HEK293T (cell line): ENCODE measurements at regions not wholly inside any gene's neighbourhood (a gene's known extent, or its start where the extent isn't known, plus 50 kb on each side); places are given as distances from the start of the nearest gene placed in this dataset.
"Not testable (repeated sequence)": the region's sequence is repeated elsewhere in the genome, so short reads cannot be mapped to it uniquely, and the experiment has no call there.

Experiments used
- CTCF ChIA-PET: fragments of 350-600 bp; formaldehyde crosslinking; extraction: SDS; loops from one replicate; lab custom pipeline; 2021; ENCODE audit warnings: antibody characterized with exemption, inconsistent platforms; lab: Yijun Ruan, JAX
- POLR2A ChIA-PET: fragments of 350-600 bp; formaldehyde crosslinking; extraction: SDS; loops from one replicate; lab custom pipeline; 2020; ENCODE audit warnings: antibody characterized with exemption, inconsistent platforms; lab: Yijun Ruan, JAX
- DNase-seq: peaks from one replicate; pipeline ENCODE4 v3.0.0; 2012; ENCODE audit warnings: mixed read lengths; ENCODE audit errors: extremely low spot score
- ARNT ChIP-seq: fragments of 450-650 bp; IDR thresholded peaks from 2 replicates; pipeline ENCODE4 v1.6.1; 2017; ENCODE audit warnings: mild to moderate bottlenecking
- BHLHE40 ChIP-seq: fragments of 450-650 bp; IDR thresholded peaks from 2 replicates; pipeline ENCODE4 v1.6.1; 2016; ENCODE audit warnings: mild to moderate bottlenecking, moderate library complexity, borderline replicate concordance
- CTBP1 ChIP-seq: fragments of 450-650 bp; IDR thresholded peaks from 2 replicates; pipeline ENCODE4 v1.6.1; 2016; ENCODE audit warnings: borderline replicate concordance
- ELF4 ChIP-seq: fragments of 450-650 bp; IDR thresholded peaks from 2 replicates; pipeline ENCODE4 v1.6.1; 2017; ENCODE audit warnings: antibody characterized with exemption
- FOXA1 ChIP-seq: fragments of 450-650 bp; IDR thresholded peaks from 2 replicates; pipeline ENCODE4 v1.6.1; 2016; ENCODE audit warnings: mild to moderate bottlenecking
- FOXK2 ChIP-seq: fragments of 450-650 bp; IDR thresholded peaks from 2 replicates; pipeline ENCODE4 v1.6.1; 2016; ENCODE audit warnings: mild to moderate bottlenecking
- FOXM1 ChIP-seq: fragments of 450-650 bp; IDR thresholded peaks from 2 replicates; pipeline ENCODE4 v1.6.1; 2017; ENCODE audit warnings: mild to moderate bottlenecking, borderline replicate concordance
- HDGF ChIP-seq: fragments of 450-650 bp; IDR thresholded peaks from 2 replicates; pipeline ENCODE4 v1.6.1; 2017; ENCODE audit warnings: antibody characterized with exemption, borderline replicate concordance
- L3MBTL2 ChIP-seq: fragments of 450-650 bp; conservative IDR thresholded peaks from 2 replicates; pipeline ENCODE4 v1.6.1; 2016; ENCODE audit warnings: mild to moderate bottlenecking
- LEF1 ChIP-seq: fragments of 450-650 bp; IDR thresholded peaks from 2 replicates; pipeline ENCODE4 v1.6.1; 2017; ENCODE audit warnings: mild to moderate bottlenecking, borderline replicate concordance
- NFRKB ChIP-seq: fragments of 450-650 bp; IDR thresholded peaks from 2 replicates; pipeline ENCODE4 v1.6.1; 2016; ENCODE audit warnings: mild to moderate bottlenecking, moderate library complexity
- SP1 ChIP-seq: fragments of 450-650 bp; IDR thresholded peaks from 2 replicates; pipeline ENCODE4 v1.6.1; 2017
- SUZ12 ChIP-seq: fragments of 450-650 bp; IDR thresholded peaks from 2 replicates; pipeline ENCODE4 v1.6.1; 2016; ENCODE audit warnings: mild to moderate bottlenecking
- TARDBP ChIP-seq: fragments of 450-650 bp; IDR thresholded peaks from 2 replicates; pipeline ENCODE4 v1.6.1; 2016
- ZNF384 ChIP-seq: fragments of 450-650 bp; IDR thresholded peaks from 2 replicates; pipeline ENCODE4 v1.6.1; 2016
- TF ChIP-seq, protein P1 (sequence below): fragments of 450-650 bp; IDR thresholded peaks from 2 replicates; pipeline ENCODE4 v1.6.1; 2016

DNA sequence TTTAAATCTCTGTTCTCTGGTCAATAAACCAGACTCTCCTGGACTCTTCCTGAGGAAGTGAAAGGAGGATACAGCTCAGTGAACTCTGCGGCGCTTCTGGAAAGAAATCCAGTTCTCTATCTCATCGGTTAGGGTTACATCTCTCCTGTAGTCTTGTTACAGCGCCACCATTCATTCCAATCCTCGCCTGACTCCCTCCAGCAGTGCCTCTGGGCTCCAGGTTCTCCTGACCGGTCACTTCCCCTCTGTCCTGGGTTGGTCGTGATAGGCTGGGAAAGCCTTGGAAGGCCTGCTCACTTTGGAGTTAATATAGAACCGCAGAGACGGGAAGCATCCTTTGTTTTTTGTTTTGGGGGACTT is 97.0 kb upstream of the STOX2 start:
- ChIA-PET POLR2A (interaction anchor here (0.6 kb wide), 1 partner anchor 15 kb away, joined by 3 read pairs; no protein-coding TSS in a partner anchor), CTCF (no interaction called here)
- TF ChIP-seq L3MBTL2: no peak
- no peak for TF ChIP-seq TARDBP
- no peak for TF ChIP-seq FOXA1
- no peak for TF ChIP-seq SUZ12
- TF ChIP-seq, protein P1, sequence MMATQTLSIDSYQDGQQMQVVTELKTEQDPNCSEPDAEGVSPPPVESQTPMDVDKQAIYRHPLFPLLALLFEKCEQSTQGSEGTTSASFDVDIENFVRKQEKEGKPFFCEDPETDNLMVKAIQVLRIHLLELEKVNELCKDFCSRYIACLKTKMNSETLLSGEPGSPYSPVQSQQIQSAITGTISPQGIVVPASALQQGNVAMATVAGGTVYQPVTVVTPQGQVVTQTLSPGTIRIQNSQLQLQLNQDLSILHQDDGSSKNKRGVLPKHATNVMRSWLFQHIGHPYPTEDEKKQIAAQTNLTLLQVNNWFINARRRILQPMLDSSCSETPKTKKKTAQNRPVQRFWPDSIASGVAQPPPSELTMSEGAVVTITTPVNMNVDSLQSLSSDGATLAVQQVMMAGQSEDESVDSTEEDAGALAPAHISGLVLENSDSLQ: no peak
- no peak for DNase-seq

DNA sequence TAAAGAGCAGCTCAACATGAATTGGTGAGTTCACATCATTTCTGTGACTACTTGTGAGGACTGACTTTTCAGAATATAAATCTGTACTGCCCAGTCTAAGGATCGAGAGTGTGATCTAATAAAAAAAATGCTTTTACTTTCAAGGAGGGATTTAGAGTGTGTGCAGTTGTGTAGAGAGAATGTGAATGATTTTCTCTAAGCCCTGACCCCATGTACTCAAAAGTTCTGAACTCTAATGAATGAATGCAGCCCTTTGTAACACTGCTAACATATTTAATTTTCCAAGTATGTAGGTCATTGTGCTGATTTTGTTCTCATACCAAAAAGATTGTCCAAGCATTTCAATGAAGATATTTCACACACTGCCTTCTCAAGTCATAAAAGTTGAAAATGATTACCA is 92.5 kb upstream of the STOX2 start:
- POLR2A ChIA-PET: no interaction called here
- DNase-seq: no peak

DNA sequence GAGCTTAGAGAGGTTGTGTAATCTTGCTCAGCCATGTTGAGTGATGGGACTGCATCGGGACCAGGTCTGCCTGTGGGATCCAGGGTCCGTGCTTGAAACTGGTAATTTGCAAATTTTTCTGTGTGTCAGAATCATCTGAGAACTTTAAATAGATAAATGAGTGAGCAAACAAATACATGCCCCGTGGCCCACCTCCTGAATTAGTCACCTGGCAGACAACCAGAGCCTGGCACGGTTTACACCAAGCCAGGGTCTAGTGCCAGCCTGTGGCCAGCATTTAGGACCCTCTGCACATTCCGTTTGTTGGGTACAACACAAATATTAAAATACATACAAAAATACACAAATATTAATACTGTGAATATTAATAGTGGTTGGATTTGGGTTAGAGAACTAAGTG is 90.6 kb upstream of the STOX2 start:
- no peak for TF ChIP-seq NFRKB
- TF ChIP-seq TARDBP: no peak
- TF ChIP-seq, protein P1: no peak
- TF ChIP-seq L3MBTL2: no peak
- no peak for TF ChIP-seq HDGF
- TF ChIP-seq LEF1: no peak
- no peak for TF ChIP-seq FOXM1
- TF ChIP-seq ELF4: no peak
- TF ChIP-seq FOXA1: no peak
- no peak for TF ChIP-seq ARNT
- TF ChIP-seq FOXK2: no peak
- no peak for TF ChIP-seq SUZ12
- no peak for TF ChIP-seq CTBP1
- no peak for TF ChIP-seq BHLHE40
- no peak for TF ChIP-seq ZNF384
- no peak for TF ChIP-seq SP1
- ChIA-PET CTCF (no interaction called here), POLR2A (no interaction called here)
- DNase-seq: no peak

More for the DNA sequence above, 92.5 kb upstream of the STOX2 start:
- TF ChIP-seq TARDBP: no peak
- CTCF ChIA-PET: interaction anchor here (0.6 to 1.0 kb wide), 3 partner anchors 176 to 821 kb away, joined by 3 to 4 read pairs (median 3); no protein-coding TSS in a partner anchor

DNA sequence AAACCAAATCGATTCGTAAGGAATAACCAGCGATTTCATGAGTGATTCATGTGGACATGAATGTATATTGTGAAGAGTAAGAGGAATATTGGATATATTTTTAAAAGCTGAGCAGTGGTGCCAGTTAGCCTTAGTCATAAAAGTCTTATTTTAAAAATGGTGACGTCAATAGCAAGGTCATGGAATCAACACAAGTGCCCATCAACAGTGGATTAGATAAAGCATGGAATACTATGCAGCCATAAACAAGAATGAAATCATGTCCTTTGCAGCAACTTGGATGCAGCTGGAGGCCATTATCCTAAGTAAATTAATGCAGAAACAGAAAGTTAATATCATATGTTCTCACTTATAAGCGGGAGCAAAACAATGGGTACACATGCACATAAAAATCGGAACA is 89.0 kb upstream of the STOX2 start:
- POLR2A ChIA-PET: no interaction called here
- DNase-seq: no peak
- CTCF ChIA-PET: no interaction called here
- TF ChIP-seq ARNT (no peak), SP1 (no peak), HDGF (no peak), FOXM1 (no peak), FOXA1 (no peak), LEF1 (no peak), TARDBP (no peak), BHLHE40 (no peak), NFRKB (no peak), CTBP1 (no peak), ELF4 (no peak)
- TF ChIP-seq, protein P1: no peak

DNA sequence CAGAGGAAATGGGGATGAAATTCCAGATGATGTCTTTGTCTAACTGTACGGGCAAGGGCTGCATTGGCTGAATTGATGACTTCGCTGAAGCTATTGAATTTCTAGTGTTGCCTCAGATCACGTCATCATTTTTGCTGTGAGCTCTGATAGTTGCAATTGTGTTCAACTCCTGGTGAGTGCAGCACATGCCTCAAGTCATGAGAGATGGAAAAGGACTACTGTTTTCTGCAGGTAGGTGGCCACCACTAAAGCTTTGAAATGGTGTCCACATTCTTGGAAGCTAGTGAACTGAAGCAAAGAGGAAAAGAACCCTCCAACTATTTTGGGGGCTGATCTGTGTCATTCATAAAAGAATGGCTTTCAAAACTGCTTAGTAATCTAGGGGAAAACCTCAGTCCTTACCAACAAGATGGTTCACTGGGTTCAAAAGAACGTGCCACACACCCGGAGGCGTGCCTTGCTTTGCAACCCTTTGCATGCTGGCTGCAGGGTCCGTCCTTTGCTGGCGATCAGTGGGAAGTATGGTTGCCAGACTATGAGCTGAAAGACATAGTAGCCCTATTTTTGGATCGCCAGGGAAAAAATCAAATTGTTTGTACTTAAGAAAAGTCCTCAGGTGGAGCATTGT is 88.1 kb upstream of the STOX2 start:
- POLR2A ChIA-PET: no interaction called here
- DNase-seq: no peak
- TF ChIP-seq ELF4 (no peak), CTBP1 (no peak), LEF1 (no peak), ZNF384 (no peak), TARDBP (no peak), HDGF (no peak), ARNT (no peak), NFRKB (no peak), L3MBTL2 (no peak), BHLHE40 (no peak), FOXM1 (no peak), SUZ12 (no peak)
- CTCF ChIA-PET: no interaction called here

DNA sequence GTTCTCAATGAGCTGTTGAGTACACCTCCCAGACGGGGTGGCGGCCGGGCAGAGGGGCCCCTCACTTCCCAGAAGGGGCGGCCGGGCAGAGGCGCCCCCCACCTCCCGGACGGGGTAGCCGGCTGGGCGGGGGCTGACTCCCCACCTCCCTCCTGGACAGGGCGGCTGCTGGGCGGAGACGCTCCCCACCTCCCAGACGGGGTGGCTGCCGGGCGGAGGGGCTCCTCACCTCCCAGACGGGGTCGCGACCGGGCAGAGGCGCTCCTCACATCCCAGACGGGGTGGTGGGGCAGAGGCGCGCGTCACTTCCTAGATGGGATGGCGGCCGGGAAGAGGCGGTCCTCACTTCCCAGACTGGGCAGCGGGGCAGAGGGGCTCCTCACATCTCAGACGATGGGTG is 86.5 kb upstream of the STOX2 start:
- DNase-seq, CTCF ChIA-PET, POLR2A ChIA-PET: not testable (repeated sequence)

DNA sequence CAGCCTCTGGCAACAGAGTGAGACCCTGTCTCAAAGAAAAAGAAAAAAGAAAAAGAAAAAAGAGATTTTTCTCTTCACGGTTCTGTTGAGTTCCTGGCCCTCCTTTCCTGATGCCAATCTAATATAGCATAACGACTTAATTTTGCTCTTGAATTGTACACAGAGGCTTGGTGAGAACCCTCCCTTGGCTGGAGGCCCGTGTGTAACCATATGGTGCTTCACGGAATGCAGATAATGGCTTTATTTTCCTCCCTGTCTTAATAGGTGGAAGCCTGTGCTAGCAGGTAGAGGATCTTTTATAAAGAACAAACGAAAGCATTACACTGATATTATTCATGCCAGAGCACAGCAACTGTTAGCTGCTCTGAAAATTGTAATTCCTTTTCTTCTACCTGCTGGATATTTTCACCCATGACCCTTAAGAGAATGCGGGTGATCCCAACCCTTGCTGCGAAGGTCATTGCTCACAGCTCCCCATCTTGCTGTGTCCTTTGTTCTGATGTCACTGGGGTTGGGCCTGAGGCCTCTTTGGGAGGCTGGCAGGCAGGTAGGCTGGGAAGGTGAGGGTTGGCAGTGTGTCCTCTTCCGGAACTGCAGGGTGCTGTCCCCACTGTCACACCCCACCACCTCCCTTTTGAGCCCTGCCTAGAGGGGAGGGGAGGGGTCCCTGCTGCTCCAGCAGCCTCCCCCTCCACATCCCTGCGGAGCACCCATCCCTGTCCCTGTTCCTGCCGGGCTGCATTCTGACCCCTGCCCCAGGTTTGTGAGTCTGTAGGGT is 83.8 kb upstream of the STOX2 start:
- TF ChIP-seq, protein P1: no peak
- TF ChIP-seq ZNF384 (no peak), FOXM1 (no peak)
- CTCF ChIA-PET: interaction anchor here (0.7 kb wide), 1 partner anchor 347 kb away, joined by 3 read pairs; no protein-coding TSS in a partner anchor
- POLR2A ChIA-PET: no interaction called here
- no peak for DNase-seq
